ENCODE measurements at regions not wholly inside any gene's neighbourhood (a gene's known extent, or its start where the extent isn't known, plus 50 kb on each side); places are given as distances from the start of the nearest gene placed in this dataset.

GRCh38 chr1:42008264-42008663, 89.5 kb upstream of the HIVEP3 start:
- H3K27ac Mint-ChIP-seq = no peak overlapping the region

GRCh38 chr1:42006836-42007235, 88.1 kb upstream of the HIVEP3 start:
- Mint-ChIP-seq H3K4me3 (no peak overlapping the region), H3K27ac (no peak overlapping the region), H3K4me1 (ENCODE audit: low read depth) (peaks cover 20% of the 10 kb centered on the region), H3K36me3 (peaks cover 2% of the 10 kb centered on the region), H3K9me3 (ENCODE audit: low read depth) (no peaks in the 10 kb centered on the region), H3K27me3 (no peaks in the 10 kb centered on the region)

More at GRCh38 chr1:42008264-42008663, 89.5 kb upstream of the HIVEP3 start:
- Mint-ChIP-seq H3K27me3 (no peaks in the 10 kb centered on the region), H3K4me3 (no peak overlapping the region), H3K36me3 (peaks cover 2% of the 10 kb centered on the region), H3K9me3 (ENCODE audit: low read depth) (no peaks in the 10 kb centered on the region), H3K4me1 (ENCODE audit: low read depth) (peaks cover 22% of the 10 kb centered on the region)

GRCh38 chr1:42006093-42006492, 87.4 kb upstream of the HIVEP3 start:
- H3K9me3 Mint-ChIP-seq (ENCODE audit: low read depth) = no peaks in the 10 kb centered on the region

GRCh38 chr1:42005530-42005929, 86.8 kb upstream of the HIVEP3 start:
- H3K27me3 Mint-ChIP-seq = no peaks in the 10 kb centered on the region
- H3K4me3 Mint-ChIP-seq = no peak overlapping the region
- H3K9me3 Mint-ChIP-seq (ENCODE audit: low read depth) = no peaks in the 10 kb centered on the region
- peaks cover 2% of the 10 kb centered on the region for H3K36me3 Mint-ChIP-seq
- H3K4me1 Mint-ChIP-seq (ENCODE audit: low read depth) = peaks cover 16% of the 10 kb centered on the region
- H3K27ac Mint-ChIP-seq = no peak overlapping the region

More at GRCh38 chr1:42006093-42006492, 87.4 kb upstream of the HIVEP3 start:
- Mint-ChIP-seq H3K4me3 (no peak overlapping the region), H3K27ac (no peak overlapping the region), H3K27me3 (no peaks in the 10 kb centered on the region), H3K4me1 (ENCODE audit: low read depth) (peaks cover 17% of the 10 kb centered on the region), H3K36me3 (peaks cover 2% of the 10 kb centered on the region)

- Mint-ChIP-seq H3K4me3 (no peak overlapping the region), H3K27me3 (no peaks in the 10 kb centered on the region), H3K9me3 (ENCODE audit: low read depth) (no peaks in the 10 kb centered on the region), H3K4me1 (ENCODE audit: low read depth) (peaks cover 13% of the 10 kb centered on the region), H3K27ac (no peak overlapping the region), H3K36me3 (peaks cover 2% of the 10 kb centered on the region)
Observed at GRCh38 chr1:42004860-42005259, 86.1 kb upstream of the HIVEP3 start.

GRCh38 chr1:42004322-42004721, 85.6 kb upstream of the HIVEP3 start:
- Mint-ChIP-seq H3K36me3 (peaks cover 2% of the 10 kb centered on the region), H3K4me3 (no peak overlapping the region), H3K9me3 (ENCODE audit: low read depth) (no peaks in the 10 kb centered on the region), H3K4me1 (ENCODE audit: low read depth) (peaks cover 8% of the 10 kb centered on the region), H3K27ac (no peak overlapping the region), H3K27me3 (no peaks in the 10 kb centered on the region)

GRCh38 chr1:42003433-42003832, 84.7 kb upstream of the HIVEP3 start:
- no peaks in the 10 kb centered on the region for H3K27me3 Mint-ChIP-seq
- H3K4me1 Mint-ChIP-seq (ENCODE audit: low read depth) = peaks cover 1% of the 10 kb centered on the region
- H3K9me3 Mint-ChIP-seq (ENCODE audit: low read depth) = no peaks in the 10 kb centered on the region
- H3K36me3 Mint-ChIP-seq = no peaks in the 10 kb centered on the region
- no peak overlapping the region for H3K27ac Mint-ChIP-seq
- H3K4me3 Mint-ChIP-seq = no peak overlapping the region

- no peaks in the 10 kb centered on the region for H3K36me3 Mint-ChIP-seq
- H3K27ac Mint-ChIP-seq = no peak overlapping the region
- no peak overlapping the region for H3K4me3 Mint-ChIP-seq
- H3K27me3 Mint-ChIP-seq = no peaks in the 10 kb centered on the region
- H3K4me1 Mint-ChIP-seq (ENCODE audit: low read depth) = no peaks in the 10 kb centered on the region
- H3K9me3 Mint-ChIP-seq (ENCODE audit: low read depth) = no peaks in the 10 kb centered on the region
Observed at GRCh38 chr1:42002220-42002619, 83.5 kb upstream of the HIVEP3 start.

- no peaks in the 10 kb centered on the region for H3K27me3 Mint-ChIP-seq
- no peak overlapping the region for H3K4me3 Mint-ChIP-seq
- no peaks in the 10 kb centered on the region for H3K9me3 Mint-ChIP-seq (ENCODE audit: low read depth)
- no peaks in the 10 kb centered on the region for H3K36me3 Mint-ChIP-seq
- peaks cover 4% of the 10 kb centered on the region for H3K4me1 Mint-ChIP-seq (ENCODE audit: low read depth)
- H3K27ac Mint-ChIP-seq = no peak overlapping the region
Observed at GRCh38 chr1:42000766-42001165, 82.0 kb upstream of the HIVEP3 start.

- H3K27me3 Mint-ChIP-seq = no peaks in the 10 kb centered on the region
- H3K9me3 Mint-ChIP-seq (ENCODE audit: low read depth) = no peaks in the 10 kb centered on the region
- H3K4me1 Mint-ChIP-seq (ENCODE audit: low read depth) = peaks cover 11% of the 10 kb centered on the region
- no peaks in the 10 kb centered on the region for H3K36me3 Mint-ChIP-seq
- no peak overlapping the region for H3K4me3 Mint-ChIP-seq
- H3K27ac Mint-ChIP-seq = no peak overlapping the region
Observed at GRCh38 chr1:41999884-42000283, 81.2 kb upstream of the HIVEP3 start.

- Mint-ChIP-seq H3K9me3 (ENCODE audit: low read depth) (no peaks in the 10 kb centered on the region), H3K27ac (no peak overlapping the region), H3K4me1 (ENCODE audit: low read depth) (peaks cover 19% of the 10 kb centered on the region), H3K4me3 (no peak overlapping the region), H3K36me3 (peaks cover 4% of the 10 kb centered on the region), H3K27me3 (no peaks in the 10 kb centered on the region)
Observed at GRCh38 chr1:41998250-41998649, 79.5 kb upstream of the HIVEP3 start.

- Mint-ChIP-seq H3K9me3 (ENCODE audit: low read depth) (no peaks in the 10 kb centered on the region), H3K27ac (no peak overlapping the region), H3K36me3 (peaks cover 4% of the 10 kb centered on the region), H3K27me3 (no peaks in the 10 kb centered on the region), H3K4me3 (no peak overlapping the region), H3K4me1 (ENCODE audit: low read depth) (peaks cover 19% of the 10 kb centered on the region)
Observed at GRCh38 chr1:41997153-41997552, 78.4 kb upstream of the HIVEP3 start.

GRCh38 chr1:41995441-41996130, 76.9 kb upstream of the HIVEP3 start:
- Mint-ChIP-seq H3K27ac (no peak overlapping the region), H3K9me3 (ENCODE audit: low read depth) (no peaks in the 10 kb centered on the region), H3K4me1 (ENCODE audit: low read depth) (peaks cover 19% of the 10 kb centered on the region), H3K4me3 (no peak overlapping the region), H3K27me3 (no peaks in the 10 kb centered on the region), H3K36me3 (peaks cover 4% of the 10 kb centered on the region)

- Mint-ChIP-seq H3K9me3 (ENCODE audit: low read depth) (no peaks in the 10 kb centered on the region), H3K27me3 (no peaks in the 10 kb centered on the region), H3K27ac (peak overlapping the region; percentile 62), H3K36me3 (peaks cover 4% of the 10 kb centered on the region), H3K4me1 (ENCODE audit: low read depth) (peaks cover 19% of the 10 kb centered on the region), H3K4me3 (no peak overlapping the region)
Observed at GRCh38 chr1:41994195-41994894, 75.6 kb upstream of the HIVEP3 start.

GRCh38 chr1:41983451-41983850, 64.7 kb upstream of the HIVEP3 start:
- H3K27me3 Mint-ChIP-seq = no peaks in the 10 kb centered on the region
- H3K36me3 Mint-ChIP-seq = peaks cover 2% of the 10 kb centered on the region
- H3K4me3 Mint-ChIP-seq = no peak overlapping the region
- no peak overlapping the region for H3K27ac Mint-ChIP-seq
- H3K9me3 Mint-ChIP-seq (ENCODE audit: low read depth) = no peaks in the 10 kb centered on the region
- H3K4me1 Mint-ChIP-seq (ENCODE audit: low read depth) = peaks cover 25% of the 10 kb centered on the region

GRCh38 chr1:41981796-41982195, 63.1 kb upstream of the HIVEP3 start:
- no peak overlapping the region for H3K27ac Mint-ChIP-seq
- no peaks in the 10 kb centered on the region for H3K27me3 Mint-ChIP-seq
- peaks cover 25% of the 10 kb centered on the region for H3K4me1 Mint-ChIP-seq (ENCODE audit: low read depth)
- H3K9me3 Mint-ChIP-seq (ENCODE audit: low read depth) = no peaks in the 10 kb centered on the region
- no peak overlapping the region for H3K4me3 Mint-ChIP-seq
- H3K36me3 Mint-ChIP-seq = no peaks in the 10 kb centered on the region

All from activated naive CD8-positive, alpha-beta T cell (primary cell).